GM18505 (cell line): ENCODE measurements at regions not wholly inside any gene's neighbourhood (a gene's known extent, or its start where the extent isn't known, plus 50 kb on each side); places are given as distances from the start of the nearest gene placed in this dataset.
"Not testable (repeated sequence)": the region's sequence is repeated elsewhere in the genome, so short reads cannot be mapped to it uniquely, and the experiment has no call there.

Experiments
- ATAC-seq: cut with Tn5 transposase; IDR thresholded peaks from one replicate; pipeline ENCODE4 v1.9.1; 2021; ENCODE audit not compliant: unreplicated experiment
- POLR2A ChIP-seq: IDR thresholded peaks from 4 replicates; pipeline ENCODE4 v1.6.1; 2011; ENCODE audit warnings: borderline replicate concordance; ENCODE audit not compliant: insufficient read depth, insufficient read length; ENCODE audit errors: extremely low read depth

DNA sequence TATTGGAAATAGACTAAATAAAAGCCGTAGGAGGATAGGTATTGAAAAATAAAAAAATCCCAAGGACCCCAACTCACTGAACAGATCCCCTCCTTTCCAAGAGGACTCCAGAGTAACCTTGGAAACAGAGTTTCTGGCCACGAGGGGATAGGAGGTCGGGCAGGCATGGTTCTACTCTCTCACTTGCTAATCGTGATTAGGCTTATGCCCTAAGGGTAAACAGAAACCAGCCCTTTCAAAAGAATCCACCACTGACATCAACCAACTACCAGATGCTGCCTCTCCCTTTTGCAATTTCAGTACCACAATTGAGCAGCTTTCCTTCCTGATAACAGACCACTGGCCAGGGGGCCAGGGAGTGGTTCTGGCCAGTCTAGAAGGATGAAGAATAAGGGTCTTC lies 477.8 kb downstream of the EIPR1 start:
- no peak for TF ChIP-seq POLR2A
- ATAC-seq, result no peak

- ATAC-seq, result no peak
These were observed 478.9 kb downstream of the EIPR1 start for GRCh38 chr2:2898744-2899143.

DNA sequence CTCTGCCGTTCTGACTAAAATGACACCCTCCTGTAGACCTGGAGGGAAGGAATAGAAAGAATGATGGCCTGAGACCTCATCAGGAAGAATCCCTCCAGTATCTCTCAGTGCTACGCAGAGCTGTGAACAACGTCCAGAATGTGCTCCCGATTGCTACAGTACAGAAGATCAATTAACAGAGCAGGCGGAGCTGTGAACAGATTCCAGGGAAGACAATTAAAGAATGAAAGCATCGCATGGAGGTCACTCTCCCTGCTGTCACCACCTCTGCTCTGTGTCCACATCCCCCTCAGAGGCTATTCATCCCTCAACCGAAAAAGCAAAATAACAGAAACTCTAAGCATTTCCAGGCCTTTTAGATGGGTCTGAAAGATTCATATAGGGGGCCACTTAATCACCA lies 481.0 kb downstream of the EIPR1 start:
- no peak for TF ChIP-seq POLR2A
- ATAC-seq, result no peak

More at GRCh38 chr2:2898744-2899143, 478.9 kb downstream of the EIPR1 start:
- no peak for TF ChIP-seq POLR2A

GRCh38 chr2:2896011-2896410 lies 481.6 kb downstream of the EIPR1 start:
- no peak for TF ChIP-seq POLR2A
- ATAC-seq, result no peak

- not testable (repeated sequence) for ATAC-seq
These were observed 483.6 kb downstream of the EIPR1 start for GRCh38 chr2:2894011-2894410.

DNA sequence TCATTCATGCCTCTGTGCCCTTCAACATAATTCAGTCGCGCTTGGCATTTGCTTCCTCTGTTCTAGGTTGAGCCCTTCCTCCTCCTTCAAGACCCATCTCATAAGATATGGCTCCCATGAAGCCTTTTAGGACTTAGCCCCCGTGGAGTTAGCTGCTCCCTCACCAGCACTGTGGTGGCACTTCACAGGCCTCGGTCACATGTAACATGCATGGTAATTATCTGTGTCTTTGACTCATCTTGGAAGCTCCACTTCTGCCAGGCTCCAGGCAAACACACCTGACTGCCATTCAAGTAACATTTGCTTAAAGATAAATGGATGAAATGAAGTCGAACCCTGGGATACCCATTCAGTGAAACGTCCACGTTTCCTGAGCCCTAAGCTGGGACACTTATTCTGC lies 484.7 kb downstream of the EIPR1 start:
- ATAC-seq, result no peak
- TF ChIP-seq POLR2A, result no peak

GRCh38 chr2:2892378-2892777 lies 485.2 kb downstream of the EIPR1 start:
- ATAC-seq, result no peak
- no peak for TF ChIP-seq POLR2A

- ATAC-seq, result no peak
- no peak for TF ChIP-seq POLR2A
These were observed 486.7 kb downstream of the EIPR1 start for GRCh38 chr2:2890901-2891300.

DNA sequence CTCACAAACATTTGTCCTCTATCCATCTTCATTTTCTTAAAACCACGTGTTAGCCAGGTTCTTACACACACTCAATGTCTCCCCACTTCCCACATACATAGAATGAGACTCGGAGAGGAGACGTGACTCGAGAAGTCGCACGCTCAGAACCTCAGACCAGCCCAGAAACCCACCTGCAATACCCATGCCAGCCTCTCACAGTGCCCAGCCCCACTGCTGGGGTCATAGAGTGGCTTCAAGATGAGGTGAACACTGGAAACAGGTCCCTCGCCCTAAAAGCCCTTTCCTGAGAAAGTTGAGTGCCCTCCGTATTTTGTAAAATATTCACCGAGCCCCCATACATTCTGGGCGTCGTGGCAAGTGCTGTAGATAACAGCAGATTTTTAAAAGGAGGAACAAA lies 487.4 kb downstream of the EIPR1 start:
- TF ChIP-seq POLR2A, result no peak
- ATAC-seq, result no peak

DNA sequence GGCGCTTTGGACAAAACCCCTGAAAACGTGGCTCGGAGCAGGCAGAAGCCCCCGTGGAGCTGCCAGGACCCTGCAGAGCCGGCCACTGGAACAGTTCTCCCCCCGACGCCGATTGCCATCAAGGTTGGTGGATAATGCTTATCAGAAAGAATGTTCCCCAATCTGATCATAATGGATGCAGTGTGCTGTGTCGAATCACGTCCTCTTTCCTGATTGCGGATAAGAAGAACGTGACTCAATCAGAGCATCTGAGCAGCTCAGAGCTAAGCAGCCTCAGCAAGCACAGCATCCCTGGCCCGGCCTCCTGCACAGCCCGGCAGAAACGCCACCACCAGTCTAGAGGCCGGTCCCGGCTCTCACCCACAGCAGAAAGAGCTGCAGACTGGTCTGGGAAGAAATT lies 488.0 kb downstream of the EIPR1 start:
- no peak for TF ChIP-seq POLR2A

GRCh38 chr2:2889141-2889540 lies 488.5 kb downstream of the EIPR1 start:
- ATAC-seq, result no peak
- no peak for TF ChIP-seq POLR2A

More for the DNA sequence above, 488.0 kb downstream of the EIPR1 start:
- ATAC-seq, result no peak

DNA sequence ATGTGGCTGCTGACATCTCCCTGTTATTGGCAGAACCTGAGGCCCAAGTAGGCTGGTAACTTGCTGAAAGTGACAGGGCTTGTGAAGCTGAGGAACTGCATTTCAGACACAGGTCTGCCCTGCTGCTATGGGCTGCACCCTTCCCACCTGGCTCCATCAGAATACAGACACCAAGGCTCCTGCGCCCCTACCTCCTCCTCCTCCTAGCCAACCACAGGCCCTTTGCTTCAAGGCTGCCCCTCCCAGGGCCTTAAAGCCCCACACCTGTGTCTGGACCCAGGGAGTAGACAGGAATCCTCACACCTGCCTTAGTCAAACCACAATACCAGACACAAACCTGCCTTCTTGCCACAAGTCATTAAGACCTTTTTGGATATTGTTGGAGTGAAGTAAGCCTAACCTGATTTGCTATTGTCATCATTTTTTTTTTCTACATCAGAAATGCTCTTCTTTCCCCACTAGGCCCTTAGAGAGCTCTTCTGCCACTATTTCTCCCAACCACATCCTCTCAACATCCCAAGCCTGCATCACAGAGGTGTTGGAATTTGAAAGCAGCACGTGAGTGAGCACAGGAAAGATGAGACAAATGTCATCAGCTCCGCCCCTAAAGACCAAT lies 489.7 kb downstream of the EIPR1 start:
- ATAC-seq, result no peak
- no peak for TF ChIP-seq POLR2A

GRCh38 chr2:2886922-2887321 lies 490.7 kb downstream of the EIPR1 start:
- no peak for ATAC-seq
- no peak for TF ChIP-seq POLR2A

DNA sequence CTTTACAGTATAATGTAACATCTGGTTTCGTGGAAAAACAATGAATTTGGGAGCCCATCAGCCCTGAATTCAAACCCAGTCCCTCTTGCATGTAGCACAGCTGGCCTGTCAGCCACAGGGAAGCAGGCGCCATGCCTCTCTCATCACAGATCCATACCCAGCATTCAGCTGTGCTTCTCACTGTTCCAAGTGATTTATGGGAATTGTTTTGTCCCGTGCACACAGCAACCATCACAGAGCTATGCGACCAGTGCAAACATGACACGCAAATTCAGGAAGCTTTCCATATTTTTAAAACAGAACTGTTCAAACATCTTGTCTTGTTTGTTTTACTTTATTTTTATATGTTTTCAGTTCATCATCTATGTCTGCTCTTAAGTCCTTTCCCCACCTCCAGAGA lies 496.1 kb downstream of the EIPR1 start:
- TF ChIP-seq POLR2A, result no peak
- no peak for ATAC-seq

DNA sequence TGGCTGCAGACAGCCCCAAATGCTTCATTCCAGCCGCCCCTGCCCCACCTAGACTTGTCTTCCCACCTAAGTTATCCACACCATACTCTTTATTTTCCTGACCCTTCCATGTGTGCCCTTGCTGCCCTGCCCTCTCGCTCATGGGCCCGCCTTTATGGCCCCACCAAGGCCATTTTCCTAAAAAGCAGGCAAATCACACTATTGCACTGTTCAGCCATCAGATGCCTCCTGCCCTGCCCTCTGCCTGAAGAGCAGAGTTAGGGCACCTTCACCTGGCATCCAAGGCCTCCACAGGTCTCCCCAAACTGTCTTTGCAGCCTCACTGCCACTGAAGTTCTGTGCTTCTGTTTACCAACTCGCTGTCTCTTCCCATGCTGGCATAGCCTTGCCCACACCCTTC lies 496.7 kb downstream of the EIPR1 start:
- no peak for ATAC-seq
- TF ChIP-seq POLR2A, result no peak
